Naive thymus-derived CD4-positive, alpha-beta T cell (primary cell): ENCODE measurements at regions not wholly inside any gene's neighbourhood (a gene's known extent, or its start where the extent isn't known, plus 50 kb on each side); places are given as distances from the start of the nearest gene placed in this dataset.

Source experiments
- ATAC-seq: fragments of 150-1000 bp; cut with Tn5 transposase; 2 replicates; pipeline ENCODE4 v1.10.0; 2021; ENCODE audit warnings: mild to moderate bottlenecking, moderate library complexity
- CTCF ChIA-PET: fragments of 350-600 bp; sonication (Branson Sonifier 250); formaldehyde crosslinking; loops from one replicate; lab custom pipeline; 2021; ENCODE audit warnings: antibody characterized with exemption; lab: Charles Lee
- POLR2A ChIA-PET: fragments of 350-600 bp; sonication (Branson Sonifier 250); formaldehyde crosslinking; loops from one replicate; lab custom pipeline; 2021; ENCODE audit warnings: antibody characterized with exemption, inconsistent platforms; lab: Charles Lee
- DNase-seq, 9 donors: peaks; one replicate each; pipeline versions ENCODE4 v3.0.0 to v3.0.0-alpha.2; 2020 to 2022; ENCODE audit warnings: mixed read lengths in 1 of 9
- H3K27ac ChIP-seq: one replicate; pipeline ENCODE4 v1.7.0; 2013; ENCODE audit warnings: mild to moderate bottlenecking, low read depth, low read length, moderate library complexity
- H3K27me3 ChIP-seq, 2 donors: one replicate each; pipeline ENCODE4 v1.7.0; 2013; ENCODE audit warnings: low read length in 2 of 2, mild to moderate bottlenecking in 2 of 2, moderate library complexity in 2 of 2; ENCODE audit not compliant: control insufficient read depth in 2 of 2, insufficient read depth in 2 of 2
- H3K36me3 ChIP-seq, 3 experiments: 1 replicate in 2 of 3; 2 replicates in 1 of 3; pipeline ENCODE4 v1.7.0; 2013; ENCODE audit warnings: low read length in 3 of 3, mild to moderate bottlenecking in 3 of 3, moderate library complexity in 1 of 3; ENCODE audit not compliant: insufficient read depth in 3 of 3, control insufficient read depth in 2 of 3
- H3K4me1 ChIP-seq, 2 donors: one replicate each; pipeline ENCODE4 v1.7.0; 2013; ENCODE audit warnings: low read length in 2 of 2, mild to moderate bottlenecking in 2 of 2, moderate library complexity in 1 of 2; ENCODE audit not compliant: control insufficient read depth in 2 of 2, insufficient read depth in 2 of 2
- H3K4me3 ChIP-seq: 2 replicates; pipeline ENCODE4 v1.7.0; 2013; ENCODE audit warnings: mild to moderate bottlenecking, low read length
- H3K9me3 ChIP-seq, 3 experiments: 1 replicate in 2 of 3; 2 replicates in 1 of 3; pipeline ENCODE4 v1.7.0; 2013; ENCODE audit warnings: low read length in 3 of 3; ENCODE audit not compliant: control insufficient read depth in 2 of 3
- H3K27ac Mint-ChIP-seq, 9 donors: one replicate each; pipeline ENCODE4 v1.8.0; 2020 to 2022; ENCODE audit warnings: mixed read lengths in 9 of 9, mild to moderate bottlenecking in 8 of 9, moderate library complexity in 5 of 9, inconsistent platforms in 2 of 9
- H3K27me3 Mint-ChIP-seq, 5 donors: one replicate each; pipeline ENCODE4 v1.8.0; 2021 to 2022; ENCODE audit warnings: mixed read lengths in 5 of 5, mild to moderate bottlenecking in 1 of 5
- H3K36me3 Mint-ChIP-seq, 5 donors: one replicate each; pipeline ENCODE4 v1.8.0; 2020 to 2022; ENCODE audit warnings: mixed read lengths in 5 of 5, mild to moderate bottlenecking in 3 of 5, inconsistent platforms in 1 of 5
- H3K4me1 Mint-ChIP-seq, 7 donors: one replicate each; pipeline ENCODE4 v1.8.0; 2020 to 2022; ENCODE audit warnings: mixed read lengths in 7 of 7, mild to moderate bottlenecking in 3 of 7, inconsistent platforms in 1 of 7
- H3K4me3 Mint-ChIP-seq, 10 donors: one replicate each; pipeline ENCODE4 v1.8.0; 2020 to 2022; ENCODE audit warnings: mild to moderate bottlenecking in 10 of 10, mixed read lengths in 10 of 10, moderate library complexity in 6 of 10, inconsistent platforms in 2 of 10
- H3K9me3 Mint-ChIP-seq, 11 donors: one replicate each; pipeline ENCODE4 v1.8.0; 2020 to 2022; ENCODE audit warnings: mixed read lengths in 11 of 11, mild to moderate bottlenecking in 4 of 11, inconsistent platforms in 1 of 11, moderate library complexity in 1 of 11
- intact Hi-C, 2 donors: fragments of 100-400 bp; cut with micrococcal nuclease; formaldehyde crosslinking; loops; one replicate each; pipeline ENCODE4 v1.15.1; 2023

GRCh38 chr2:147588191-147588590 is 256.6 kb upstream of the ACVR2A start:
- H3K9me3 Mint-ChIP-seq: peaks cover 9 to 33% (median 17%) of the 10 kb centered on the region in 11 donors
- no peak overlapping the region for H3K4me3 Mint-ChIP-seq
- H3K27ac ChIP-seq: no peak overlapping the region
- no peak for ATAC-seq
- CTCF ChIA-PET: no interaction called here
- no peaks in the 10 kb centered on the region for H3K4me1 ChIP-seq
- peaks cover 0 to 5% (median 0%) of the 10 kb centered on the region in 7 donors for H3K4me1 Mint-ChIP-seq
- no peaks in the 10 kb centered on the region for H3K27me3 ChIP-seq
- POLR2A ChIA-PET: no interaction called here
- H3K4me3 ChIP-seq: no peak overlapping the region
- intact Hi-C loops: no loop called here
- H3K36me3 Mint-ChIP-seq: peaks cover 0 to 15% (median 9%) of the 10 kb centered on the region in 5 donors
- H3K9me3 ChIP-seq: peaks cover 0 to 12% (median 0%) of the 10 kb centered on the region in 3 experiments
- no peaks in the 10 kb centered on the region for H3K36me3 ChIP-seq
- H3K27ac Mint-ChIP-seq: no peak overlapping the region
- no peak for DNase-seq
- H3K27me3 Mint-ChIP-seq: peaks cover 0 to 14% (median 0%) of the 10 kb centered on the region in 5 donors

GRCh38 chr2:147578529-147578928 is 266.3 kb upstream of the ACVR2A start:
- no peaks in the 10 kb centered on the region for H3K36me3 ChIP-seq
- peaks cover 0 to 4% (median 0%) of the 10 kb centered on the region in 5 donors for H3K36me3 Mint-ChIP-seq
- DNase-seq (no peak), ATAC-seq (no peak)
- H3K9me3 ChIP-seq: no peaks in the 10 kb centered on the region
- H3K27me3 Mint-ChIP-seq: peaks cover 0 to 4% (median 0%) of the 10 kb centered on the region in 5 donors
- no peak overlapping the region for H3K4me3 Mint-ChIP-seq
- H3K4me1 ChIP-seq: no peaks in the 10 kb centered on the region
- no peaks in the 10 kb centered on the region for H3K4me1 Mint-ChIP-seq
- CTCF ChIA-PET: no interaction called here
- no peak overlapping the region for H3K27ac Mint-ChIP-seq
- intact Hi-C loops: no loop called here
- H3K9me3 Mint-ChIP-seq: peaks cover 0 to 11% (median 4%) of the 10 kb centered on the region in 11 donors
- POLR2A ChIA-PET: no interaction called here
- H3K27me3 ChIP-seq: no peaks in the 10 kb centered on the region
- no peak overlapping the region for H3K27ac ChIP-seq
- H3K4me3 ChIP-seq: no peak overlapping the region

GRCh38 chr2:147577998-147578380 is 266.8 kb upstream of the ACVR2A start:
- no peak overlapping the region for H3K4me3 ChIP-seq
- H3K36me3 Mint-ChIP-seq: peaks cover 0 to 4% (median 0%) of the 10 kb centered on the region in 5 donors
- no peak overlapping the region for H3K27ac ChIP-seq
- H3K4me1 Mint-ChIP-seq: no peaks in the 10 kb centered on the region
- no peak for ATAC-seq
- H3K9me3 Mint-ChIP-seq: peaks cover 0 to 6% (median 3%) of the 10 kb centered on the region in 11 donors
- H3K4me1 ChIP-seq: no peaks in the 10 kb centered on the region
- CTCF ChIA-PET: no interaction called here
- no peak overlapping the region for H3K4me3 Mint-ChIP-seq
- peaks cover 0 to 2% (median 0%) of the 10 kb centered on the region in 5 donors for H3K27me3 Mint-ChIP-seq
- H3K27ac Mint-ChIP-seq: no peak overlapping the region
- H3K27me3 ChIP-seq: no peaks in the 10 kb centered on the region
- H3K36me3 ChIP-seq: no peaks in the 10 kb centered on the region
- intact Hi-C loops: no loop called here
- POLR2A ChIA-PET: no interaction called here
- no peak for DNase-seq
- no peaks in the 10 kb centered on the region for H3K9me3 ChIP-seq

- H3K4me1 ChIP-seq: no peaks in the 10 kb centered on the region
- no peaks in the 10 kb centered on the region for H3K36me3 ChIP-seq
- POLR2A ChIA-PET: no interaction called here
- DNase-seq (no peak), ATAC-seq (no peak)
- peaks cover 0 to 2% (median 0%) of the 10 kb centered on the region in 5 donors for H3K27me3 Mint-ChIP-seq
- no peaks in the 10 kb centered on the region for H3K4me1 Mint-ChIP-seq
- no peaks in the 10 kb centered on the region for H3K27me3 ChIP-seq
- H3K36me3 Mint-ChIP-seq: peaks cover 0 to 4% (median 0%) of the 10 kb centered on the region in 5 donors
- CTCF ChIA-PET: no interaction called here
- H3K4me3 ChIP-seq: no peak overlapping the region
- no peak overlapping the region for H3K27ac ChIP-seq
- H3K9me3 Mint-ChIP-seq: peaks cover 0 to 5% (median 3%) of the 10 kb centered on the region in 11 donors
- no peak overlapping the region for H3K27ac Mint-ChIP-seq
- intact Hi-C loops: no loop called here
- no peaks in the 10 kb centered on the region for H3K9me3 ChIP-seq
- H3K4me3 Mint-ChIP-seq: no peak overlapping the region
Measured at GRCh38 chr2:147577323-147577997, 267.4 kb upstream of the ACVR2A start.

- Histone ChIP-seq H3K4me1 (no peaks in the 10 kb centered on the region), H3K27ac (no peak overlapping the region), H3K27me3 (no peaks in the 10 kb centered on the region), H3K36me3 (no peaks in the 10 kb centered on the region), H3K4me3 (no peak overlapping the region), H3K9me3 (no peaks in the 10 kb centered on the region)
- Mint-ChIP-seq H3K27ac (no peak overlapping the region), H3K27me3 (no peaks in the 10 kb centered on the region), H3K36me3 (peaks cover 0 to 5% (median 0%) of the 10 kb centered on the region in 5 donors), H3K4me1 (no peaks in the 10 kb centered on the region), H3K4me3 (no peak overlapping the region), H3K9me3 (peaks cover 0 to 7% (median 2%) of the 10 kb centered on the region in 11 donors)
- ChIA-PET CTCF (no interaction called here), POLR2A (no interaction called here)
- DNase-seq (no peak), ATAC-seq (no peak)
- intact Hi-C loops: no loop called here
Measured at GRCh38 chr2:147575106-147575505, 269.7 kb upstream of the ACVR2A start.

- intact Hi-C loops: no loop called here
- Histone ChIP-seq H3K27me3 (no peaks in the 10 kb centered on the region), H3K36me3 (no peaks in the 10 kb centered on the region), H3K4me3 (no peak overlapping the region), H3K27ac (no peak overlapping the region), H3K9me3 (no peaks in the 10 kb centered on the region), H3K4me1 (no peaks in the 10 kb centered on the region)
- H3K27me3 Mint-ChIP-seq: no peaks in the 10 kb centered on the region
- no peak for ATAC-seq
- peaks cover 0 to 13% (median 2%) of the 10 kb centered on the region in 11 donors for H3K9me3 Mint-ChIP-seq
- no peak overlapping the region for H3K4me3 Mint-ChIP-seq
- peaks cover 0 to 9% (median 0%) of the 10 kb centered on the region in 5 donors for H3K36me3 Mint-ChIP-seq
- CTCF ChIA-PET: no interaction called here
- no peak overlapping the region for H3K27ac Mint-ChIP-seq
- POLR2A ChIA-PET: no interaction called here
- DNase-seq: no peak
- H3K4me1 Mint-ChIP-seq: no peaks in the 10 kb centered on the region
Measured at GRCh38 chr2:147572622-147573021, 272.2 kb upstream of the ACVR2A start.

GRCh38 chr2:147569426-147569825 is 275.4 kb upstream of the ACVR2A start:
- no peaks in the 10 kb centered on the region for H3K4me1 ChIP-seq
- ATAC-seq (no peak), DNase-seq (no peak)
- H3K27me3 Mint-ChIP-seq: no peaks in the 10 kb centered on the region
- H3K4me1 Mint-ChIP-seq: no peaks in the 10 kb centered on the region
- H3K27me3 ChIP-seq: no peaks in the 10 kb centered on the region
- peaks cover 0 to 13% (median 2%) of the 10 kb centered on the region in 11 donors for H3K9me3 Mint-ChIP-seq
- no peak overlapping the region for H3K27ac ChIP-seq
- H3K36me3 Mint-ChIP-seq: peaks cover 0 to 11% (median 0%) of the 10 kb centered on the region in 5 donors
- no peaks in the 10 kb centered on the region for H3K36me3 ChIP-seq
- intact Hi-C loops: no loop called here
- ChIA-PET CTCF (no interaction called here), POLR2A (no interaction called here)
- H3K27ac Mint-ChIP-seq: no peak overlapping the region
- no peak overlapping the region for H3K4me3 Mint-ChIP-seq
- no peak overlapping the region for H3K4me3 ChIP-seq
- H3K9me3 ChIP-seq: no peaks in the 10 kb centered on the region
